GM12874 (cell line): ENCODE measurements at regions not wholly inside any gene's neighbourhood (a gene's known extent, or its start where the extent isn't known, plus 50 kb on each side); places are given as distances from the start of the nearest gene placed in this dataset.

Experiments used
- CTCF ChIP-seq: IDR thresholded peaks from 2 replicates; pipeline ENCODE4 v1.5.1; 2011; ENCODE audit warnings: low read depth, mild to moderate bottlenecking, control low read depth, low read length, moderate library complexity; ENCODE audit not compliant: insufficient read depth

GRCh38 chr7:145478541-145478940 is 638.1 kb upstream of the CNTNAP2 start:
- TF ChIP-seq CTCF: no peak

DNA sequence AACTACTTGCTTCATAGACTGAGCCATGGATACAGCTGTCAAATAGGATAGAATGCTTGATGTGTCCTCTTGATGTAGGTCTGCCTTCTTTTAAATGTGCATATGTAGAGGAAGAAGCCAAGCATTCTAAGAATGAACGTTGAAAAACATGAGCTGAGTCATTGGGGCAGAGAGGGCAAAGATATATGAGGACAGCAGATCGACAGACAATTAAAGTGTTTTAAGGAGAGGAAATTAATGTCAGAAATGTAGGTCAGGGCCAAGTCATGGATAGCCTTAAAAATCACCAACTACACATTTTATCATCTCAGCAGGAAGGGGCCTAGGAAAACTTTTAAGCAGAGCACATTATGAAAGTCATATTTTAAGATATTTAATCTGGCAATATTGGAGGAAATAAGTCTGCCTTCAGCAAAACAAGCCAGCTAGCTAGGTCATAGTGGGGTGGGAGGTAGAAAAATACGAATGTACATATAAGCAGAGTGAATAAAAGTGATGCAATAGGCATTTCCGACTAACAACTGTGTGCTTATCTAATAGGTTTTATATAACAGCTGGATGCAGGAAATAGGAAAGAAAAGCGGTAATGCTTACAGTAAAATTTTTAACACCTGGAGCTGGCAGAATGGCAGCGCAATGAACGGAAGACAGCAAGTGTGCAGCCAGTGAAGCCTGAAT is 638.3 kb upstream of the TPK1 start:
- TF ChIP-seq CTCF: no peak

GRCh38 chr7:145471883-145472282 is 636.0 kb upstream of the TPK1 start:
- TF ChIP-seq CTCF: no peak

- TF ChIP-seq CTCF: no peak
Measured at GRCh38 chr7:145464287-145464686, 628.4 kb upstream of the TPK1 start.

- no peak for TF ChIP-seq CTCF
Measured at GRCh38 chr7:145462463-145462862, 626.6 kb upstream of the TPK1 start.

- TF ChIP-seq CTCF: no peak
Measured at GRCh38 chr7:145434811-145435210, 599.0 kb upstream of the TPK1 start.

- TF ChIP-seq CTCF: no peak
Measured at GRCh38 chr7:145431834-145432233, 596.0 kb upstream of the TPK1 start.
